ENCODE measurements at regions not wholly inside any gene's neighbourhood (a gene's known extent, or its start where the extent isn't known, plus 50 kb on each side); places are given as distances from the start of the nearest gene placed in this dataset.

- TF ChIP-seq CTCF (conservative IDR thresholded peaks at IDR 0.05; ENCODE audit: low read depth, low read length) (no peak), EZH2 (IDR thresholded peaks at IDR 0.05; ENCODE audit: low read length, unreplicated experiment) (no peak)
These were observed 370.9 kb upstream of the EEF2KMT start for GRCh38 chr16:5468488-5468887.
